GM10248 (cell line): ENCODE measurements at regions not wholly inside any gene's neighbourhood (a gene's known extent, or its start where the extent isn't known, plus 50 kb on each side); places are given as distances from the start of the nearest gene placed in this dataset.
"Not testable (repeated sequence)": the region's sequence is repeated elsewhere in the genome, so short reads cannot be mapped to it uniquely, and the experiment has no call there.

Experiments
- CTCF ChIA-PET: fragments of 300-600 bp; sonication (Branson Sonifier 250); formaldehyde crosslinking; extraction: SDS; loops from one replicate; lab custom pipeline; 2021; ENCODE audit warnings: antibody characterized with exemption; lab: Yijun Ruan, JAX
- POLR2A ChIA-PET: fragments of 350-650 bp; sonication (Branson Sonifier 250); formaldehyde crosslinking; extraction: SDS; loops from one replicate; lab custom pipeline; 2020; ENCODE audit warnings: antibody characterized with exemption; lab: Yijun Ruan, JAX
- DNase-seq: peaks from one replicate; pipeline ENCODE4 v3.0.0; 2012; ENCODE audit errors: extremely low spot score
- TF ChIP-seq, protein P1 (sequence below): IDR thresholded peaks from 2 replicates; pipeline ENCODE4 v1.5.1; 2012; ENCODE audit warnings: mild to moderate bottlenecking, low read depth; ENCODE audit errors: extremely low read depth, missing control alignments, control extremely low read depth

DNA sequence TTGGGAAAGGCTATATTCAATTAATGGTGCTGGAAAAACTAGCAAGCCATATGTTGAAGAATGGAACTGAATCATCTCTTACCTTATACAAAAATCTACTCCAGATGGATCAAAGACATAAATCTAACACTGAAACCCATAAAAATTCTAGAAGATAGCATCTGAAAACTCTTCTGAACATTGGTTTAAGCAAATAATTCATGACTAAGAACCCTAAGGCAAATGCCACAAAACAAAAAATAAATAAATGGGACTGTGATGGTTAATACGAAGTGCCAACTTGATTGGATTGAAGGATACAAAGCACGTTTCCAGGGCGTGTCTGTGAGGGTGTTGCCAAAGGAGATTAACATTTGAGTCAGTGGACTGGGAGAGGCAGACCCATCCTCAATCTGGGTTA, 1130.0 kb downstream of the DNAJB9 start:
- ChIA-PET POLR2A (no interaction called here), CTCF (no interaction called here)
- TF ChIP-seq, protein P1, sequence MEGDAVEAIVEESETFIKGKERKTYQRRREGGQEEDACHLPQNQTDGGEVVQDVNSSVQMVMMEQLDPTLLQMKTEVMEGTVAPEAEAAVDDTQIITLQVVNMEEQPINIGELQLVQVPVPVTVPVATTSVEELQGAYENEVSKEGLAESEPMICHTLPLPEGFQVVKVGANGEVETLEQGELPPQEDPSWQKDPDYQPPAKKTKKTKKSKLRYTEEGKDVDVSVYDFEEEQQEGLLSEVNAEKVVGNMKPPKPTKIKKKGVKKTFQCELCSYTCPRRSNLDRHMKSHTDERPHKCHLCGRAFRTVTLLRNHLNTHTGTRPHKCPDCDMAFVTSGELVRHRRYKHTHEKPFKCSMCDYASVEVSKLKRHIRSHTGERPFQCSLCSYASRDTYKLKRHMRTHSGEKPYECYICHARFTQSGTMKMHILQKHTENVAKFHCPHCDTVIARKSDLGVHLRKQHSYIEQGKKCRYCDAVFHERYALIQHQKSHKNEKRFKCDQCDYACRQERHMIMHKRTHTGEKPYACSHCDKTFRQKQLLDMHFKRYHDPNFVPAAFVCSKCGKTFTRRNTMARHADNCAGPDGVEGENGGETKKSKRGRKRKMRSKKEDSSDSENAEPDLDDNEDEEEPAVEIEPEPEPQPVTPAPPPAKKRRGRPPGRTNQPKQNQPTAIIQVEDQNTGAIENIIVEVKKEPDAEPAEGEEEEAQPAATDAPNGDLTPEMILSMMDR = no peak
- DNase-seq = no peak

DNA sequence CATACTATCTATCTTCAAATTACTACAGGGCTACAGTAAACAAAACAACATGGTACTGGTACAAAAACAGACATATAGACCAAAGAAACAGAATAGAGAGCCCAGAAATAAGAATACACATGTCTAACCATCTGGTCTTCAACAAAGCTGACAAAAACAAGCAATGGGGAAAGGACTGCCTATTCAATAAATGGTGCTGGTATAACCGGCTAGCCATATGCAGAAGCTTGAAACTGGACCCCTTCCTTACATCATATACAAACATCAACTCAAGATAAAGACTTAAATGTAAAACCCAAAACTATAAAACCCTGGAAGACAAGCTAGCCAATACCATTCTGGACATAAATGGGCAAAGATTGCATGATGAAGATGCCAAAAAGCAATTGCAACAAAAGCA, 1143.7 kb downstream of the DNAJB9 start:
- TF ChIP-seq, protein P1 = no peak
- no peak for DNase-seq
- ChIA-PET CTCF (no interaction called here), POLR2A (no interaction called here)

DNA sequence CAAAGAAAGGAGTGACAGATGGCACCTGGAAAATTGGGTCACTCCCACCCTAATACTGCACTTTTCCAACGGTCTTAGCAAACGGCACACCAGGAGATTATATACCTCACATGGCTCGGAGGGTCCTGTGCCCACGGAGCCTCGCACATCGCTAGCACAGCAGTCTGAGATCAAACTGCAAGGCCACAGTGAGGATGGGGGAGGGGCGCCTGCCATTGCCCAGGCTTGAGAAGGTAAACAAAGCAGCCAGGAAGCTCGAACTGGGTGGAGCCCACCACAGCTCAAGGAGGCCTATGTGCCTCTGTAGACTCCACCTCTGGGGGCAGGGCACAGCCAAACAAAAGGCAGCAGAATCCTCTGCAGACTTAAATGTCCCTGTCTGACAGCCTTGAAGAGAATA, 1149.7 kb downstream of the DNAJB9 start:
- DNase-seq, CTCF ChIA-PET: not testable (repeated sequence)

DNA sequence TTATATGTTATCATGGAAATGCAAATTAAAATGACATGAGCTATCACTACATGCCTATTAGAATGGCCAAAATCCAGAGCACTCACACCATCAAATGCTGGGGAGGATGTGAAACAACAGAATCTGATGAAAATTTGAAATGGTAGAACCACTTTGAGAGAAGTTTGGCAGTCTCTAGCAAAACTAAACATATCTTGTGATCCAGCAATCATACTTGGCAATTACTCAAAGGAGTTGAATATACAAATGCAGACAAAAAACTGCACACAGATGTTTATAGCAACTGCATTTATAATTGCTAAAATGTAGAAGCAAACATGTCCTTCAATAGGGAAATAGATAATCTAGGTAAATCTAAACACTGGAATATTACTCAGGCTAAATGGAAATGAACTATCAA, 1164.9 kb downstream of the DNAJB9 start:
- POLR2A ChIA-PET = no interaction called here
- CTCF ChIA-PET = no interaction called here
- TF ChIP-seq, protein P1 = no peak
- DNase-seq = no peak

More for the DNA sequence above, 1149.7 kb downstream of the DNAJB9 start:
- POLR2A ChIA-PET = not testable (repeated sequence)

DNA sequence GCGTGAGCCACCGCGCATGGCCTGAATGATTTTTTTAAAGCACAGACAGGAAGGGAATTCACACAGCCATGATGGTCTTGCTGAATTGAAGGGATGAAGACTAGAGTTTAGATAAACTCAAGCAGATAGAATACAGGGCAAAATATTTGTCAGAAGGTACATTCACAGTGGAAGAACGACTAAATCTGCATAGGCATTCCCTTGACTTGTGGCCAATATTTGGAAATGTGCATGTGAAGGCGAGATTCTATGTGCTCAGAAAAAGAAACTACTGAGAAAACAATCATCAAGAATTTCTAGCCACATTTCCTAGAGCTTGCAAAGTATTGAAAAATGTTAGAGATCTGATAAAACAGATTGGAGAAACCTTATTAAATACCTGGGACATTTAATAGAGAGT, 1166.2 kb downstream of the DNAJB9 start:
- TF ChIP-seq, protein P1 = no peak
- ChIA-PET CTCF (no interaction called here), POLR2A (no interaction called here)
- no peak for DNase-seq

DNA sequence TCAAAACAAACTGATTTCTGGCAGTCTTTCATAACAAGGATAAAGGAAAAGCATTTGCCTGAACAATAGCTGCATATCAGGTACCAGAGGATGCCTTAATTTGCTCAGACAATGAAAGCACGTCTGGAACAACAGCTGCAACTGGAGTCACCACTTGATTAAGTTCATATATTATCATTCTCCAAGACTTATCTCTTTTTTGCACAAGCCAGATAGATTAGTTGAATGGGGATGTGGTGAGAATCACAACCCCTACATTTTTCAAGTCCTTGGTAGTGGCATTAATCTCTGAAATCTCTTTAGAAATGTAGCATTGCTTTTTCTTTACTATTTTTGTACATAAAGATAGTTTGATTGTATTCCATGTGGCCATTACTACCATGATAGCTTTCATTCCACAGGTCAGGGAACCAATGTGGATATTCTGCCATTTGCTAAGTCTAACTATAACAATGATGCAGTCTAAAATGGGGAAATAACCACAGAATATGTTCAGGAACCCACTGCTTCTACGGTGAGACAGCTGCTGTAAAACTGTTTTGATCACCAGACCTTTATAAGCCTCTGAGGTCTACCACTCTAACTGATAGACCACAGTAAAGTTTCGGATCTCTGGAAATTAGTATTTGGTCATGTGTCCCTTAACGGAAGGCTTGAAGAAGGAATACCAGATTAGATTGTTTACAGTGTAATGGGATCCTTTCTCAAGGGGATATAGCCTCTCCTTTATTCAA, 1176.2 kb downstream of the DNAJB9 start:
- CTCF ChIA-PET = no interaction called here
- no peak for DNase-seq
- POLR2A ChIA-PET = no interaction called here
- TF ChIP-seq, protein P1 = no peak

DNA sequence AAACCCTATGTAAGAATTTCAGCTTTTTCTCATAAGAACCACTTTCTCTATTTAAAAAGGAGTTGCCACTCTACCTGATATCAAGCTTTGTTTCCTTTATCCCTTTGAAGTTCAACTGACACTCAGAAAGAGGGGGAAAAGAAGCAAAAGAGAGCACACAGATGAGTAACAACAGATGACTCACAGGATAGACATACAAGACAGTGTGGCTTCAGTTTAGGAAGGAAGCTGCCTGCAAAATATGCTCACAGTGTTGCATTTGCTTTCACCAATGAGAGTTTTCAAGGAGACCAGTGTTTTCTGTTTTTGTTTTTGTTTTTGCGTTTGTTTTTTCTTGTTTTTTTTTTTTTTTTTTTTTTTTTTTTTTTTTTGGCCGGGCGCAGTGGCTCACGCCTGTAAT, 1181.6 kb downstream of the DNAJB9 start:
- TF ChIP-seq, protein P1 = no peak
- POLR2A ChIA-PET = no interaction called here
- no peak for DNase-seq
- CTCF ChIA-PET = no interaction called here
